Thoracic aorta (tissue), 2 donors: ENCODE measurements at regions not wholly inside any gene's neighbourhood (a gene's known extent, or its start where the extent isn't known, plus 50 kb on each side); places are given as distances from the start of the nearest gene placed in this dataset.

ENCODE experiments used
- ATAC-seq: fragments of 150-250 bp; one replicate; pipeline ENCODE4 v1.8.0; 2017; ENCODE audit warnings: low read depth; ENCODE audit not compliant: insufficient number of reproducible peaks, low FRiP score
- DNase-seq: peaks from one replicate; pipeline ENCODE4 v3.0.0-alpha.2; 2020; ENCODE audit warnings: low spot score
- H3K27ac ChIP-seq, 2 donors: fragments of 200-600 bp; sonication (generic); 1 replicate in 1 of 2; 2 replicates in 1 of 2; pipeline ENCODE4 v1.5.1; 2016; ENCODE audit warnings: mild to moderate bottlenecking in 2 of 2, moderate library complexity in 2 of 2
- H3K27me3 ChIP-seq: fragments of 200-600 bp; sonication (generic); replicated peaks from 2 replicates; pipeline ENCODE4 v1.6.0; 2016; ENCODE audit warnings: mild to moderate bottlenecking; ENCODE audit not compliant: insufficient read depth
- H3K36me3 ChIP-seq: fragments of 200-600 bp; sonication (generic); one replicate; pipeline ENCODE4 v1.5.1; 2016
- H3K4me1 ChIP-seq, 2 donors: fragments of 200-600 bp; sonication (generic); 1 replicate in 1 of 2; 2 replicates in 1 of 2; pipeline versions ENCODE4 v1.5.1 to v1.6.0; 2016; ENCODE audit warnings: low read depth in 2 of 2, mild to moderate bottlenecking in 1 of 2; ENCODE audit not compliant: control insufficient read depth in 1 of 2
- H3K4me3 ChIP-seq: fragments of 200-600 bp; sonication (generic); 2 replicates; pipeline ENCODE4 v1.5.1; 2016; ENCODE audit warnings: mild to moderate bottlenecking
- H3K9me3 ChIP-seq: fragments of 200-600 bp; sonication (generic); 2 replicates; pipeline ENCODE4 v1.5.1; 2016
- TF ChIP-seq, protein P1 (sequence below): fragments of 200-600 bp; sonication (generic); IDR thresholded peaks from one replicate; pipeline ENCODE4 v1.5.1; 2019; ENCODE audit warnings: antibody characterized with exemption

DNA sequence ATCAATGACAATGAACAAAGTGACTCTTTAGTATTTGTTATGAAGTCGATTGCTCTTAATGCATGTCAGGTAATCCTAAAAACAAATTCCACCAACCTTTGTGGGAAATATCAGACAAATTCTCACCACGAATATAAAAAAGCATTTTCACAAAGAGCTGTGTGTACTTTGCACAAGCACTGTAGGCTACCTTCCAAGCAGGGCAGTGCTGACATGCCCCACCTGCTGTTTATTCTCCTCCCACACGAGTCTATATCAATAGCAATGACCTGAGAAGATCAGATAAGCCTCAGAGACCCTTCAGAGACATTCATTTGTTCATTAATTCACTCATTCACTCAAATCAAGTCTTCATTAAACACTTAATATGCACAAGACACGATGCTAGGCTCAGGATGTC lies 469.1 kb downstream of the ZSWIM6 start:
- Histone ChIP-seq H3K4me1 (no peaks in the 10 kb centered on the region), H3K4me3 (no peak overlapping the region), H3K27ac (no peak overlapping the region), H3K27me3 (no peaks in the 10 kb centered on the region), H3K9me3 (no peaks in the 10 kb centered on the region), H3K36me3 (no peaks in the 10 kb centered on the region)
- TF ChIP-seq, protein P1, sequence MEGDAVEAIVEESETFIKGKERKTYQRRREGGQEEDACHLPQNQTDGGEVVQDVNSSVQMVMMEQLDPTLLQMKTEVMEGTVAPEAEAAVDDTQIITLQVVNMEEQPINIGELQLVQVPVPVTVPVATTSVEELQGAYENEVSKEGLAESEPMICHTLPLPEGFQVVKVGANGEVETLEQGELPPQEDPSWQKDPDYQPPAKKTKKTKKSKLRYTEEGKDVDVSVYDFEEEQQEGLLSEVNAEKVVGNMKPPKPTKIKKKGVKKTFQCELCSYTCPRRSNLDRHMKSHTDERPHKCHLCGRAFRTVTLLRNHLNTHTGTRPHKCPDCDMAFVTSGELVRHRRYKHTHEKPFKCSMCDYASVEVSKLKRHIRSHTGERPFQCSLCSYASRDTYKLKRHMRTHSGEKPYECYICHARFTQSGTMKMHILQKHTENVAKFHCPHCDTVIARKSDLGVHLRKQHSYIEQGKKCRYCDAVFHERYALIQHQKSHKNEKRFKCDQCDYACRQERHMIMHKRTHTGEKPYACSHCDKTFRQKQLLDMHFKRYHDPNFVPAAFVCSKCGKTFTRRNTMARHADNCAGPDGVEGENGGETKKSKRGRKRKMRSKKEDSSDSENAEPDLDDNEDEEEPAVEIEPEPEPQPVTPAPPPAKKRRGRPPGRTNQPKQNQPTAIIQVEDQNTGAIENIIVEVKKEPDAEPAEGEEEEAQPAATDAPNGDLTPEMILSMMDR = no peak
- ATAC-seq (no peak), DNase-seq (no peak)

DNA sequence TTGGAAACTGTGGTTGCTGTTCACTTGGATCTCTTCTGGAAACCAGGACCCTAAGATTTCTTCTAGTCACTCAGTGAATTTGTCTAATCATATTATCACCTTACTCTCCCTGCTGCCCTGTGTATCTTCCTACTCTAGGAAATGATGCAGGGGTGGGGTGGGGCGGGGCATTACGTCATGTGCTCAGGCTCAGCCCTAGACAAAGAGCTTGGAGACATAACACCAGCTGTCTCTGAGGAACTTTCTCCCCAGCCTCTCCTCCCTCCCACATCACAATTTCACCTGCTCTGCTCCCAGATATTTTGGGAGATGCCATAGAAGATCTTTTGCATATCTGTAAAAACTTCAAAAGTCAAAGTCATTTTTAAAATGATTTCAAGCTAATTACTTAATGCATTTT lies 470.4 kb downstream of the ZSWIM6 start:
- Histone ChIP-seq H3K27me3 (no peaks in the 10 kb centered on the region), H3K4me3 (no peak overlapping the region), H3K36me3 (no peaks in the 10 kb centered on the region), H3K4me1 (no peaks in the 10 kb centered on the region), H3K27ac (no peak overlapping the region), H3K9me3 (no peaks in the 10 kb centered on the region)
- ATAC-seq (no peak), DNase-seq (no peak)
- TF ChIP-seq, protein P1 = no peak

DNA sequence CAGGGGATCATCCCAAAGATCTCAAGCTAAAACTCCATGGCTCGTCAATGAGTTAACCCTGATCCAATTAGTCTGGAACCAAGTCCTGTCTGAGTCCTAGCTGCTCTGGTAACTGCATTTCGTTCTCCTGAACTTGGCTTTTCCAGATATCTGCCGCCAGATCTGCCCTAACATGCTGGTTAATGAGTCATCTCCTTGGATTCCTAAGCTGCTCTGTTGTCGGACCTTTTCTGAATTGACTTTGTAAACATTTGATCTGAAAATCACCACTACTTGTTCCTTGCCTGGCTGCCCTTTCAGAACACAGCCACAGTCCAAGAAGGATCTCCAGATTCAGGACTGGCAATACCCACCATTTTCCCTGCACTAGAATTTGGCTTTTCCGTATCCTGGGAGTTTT lies 473.0 kb downstream of the ZSWIM6 start:
- H3K27me3 ChIP-seq = no peaks in the 10 kb centered on the region
- H3K4me3 ChIP-seq = no peak overlapping the region
- H3K9me3 ChIP-seq = no peaks in the 10 kb centered on the region
- no peaks in the 10 kb centered on the region for H3K36me3 ChIP-seq
- DNase-seq (no peak), ATAC-seq (no peak)
- TF ChIP-seq, protein P1 = no peak
- no peaks in the 10 kb centered on the region for H3K4me1 ChIP-seq
- H3K27ac ChIP-seq = no peak overlapping the region

DNA sequence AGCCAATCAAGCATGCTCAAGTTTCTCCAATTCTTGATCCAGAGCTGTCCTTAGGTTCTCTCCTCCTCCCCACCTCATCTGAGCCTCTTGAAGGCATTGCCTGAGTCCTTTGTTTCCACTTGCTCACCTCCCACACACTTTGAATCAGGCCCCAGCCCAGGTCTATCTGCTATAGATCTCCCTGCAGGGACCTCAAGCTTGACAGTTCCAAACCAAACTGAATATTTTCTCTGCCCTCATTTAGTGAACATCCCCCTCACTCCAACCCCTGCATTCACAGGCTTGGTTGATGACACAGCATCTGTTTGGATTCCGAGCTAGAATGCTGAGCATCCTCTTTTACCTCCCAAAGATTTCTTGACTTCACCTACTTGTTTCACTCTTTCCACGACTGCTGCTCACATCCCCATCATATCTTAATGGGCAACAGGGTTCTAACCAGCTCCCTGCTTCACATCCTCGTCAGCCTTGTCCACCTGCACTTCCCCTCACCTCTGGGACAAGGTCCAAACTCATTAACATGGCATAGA lies 474.5 kb downstream of the ZSWIM6 start:
- no peaks in the 10 kb centered on the region for H3K36me3 ChIP-seq
- no peak for ATAC-seq
- no peaks in the 10 kb centered on the region for H3K9me3 ChIP-seq
- H3K4me1 ChIP-seq = no peaks in the 10 kb centered on the region
- no peak overlapping the region for H3K27ac ChIP-seq
- no peak overlapping the region for H3K4me3 ChIP-seq
- no peak for DNase-seq
- TF ChIP-seq, protein P1 = no peak
- H3K27me3 ChIP-seq = no peaks in the 10 kb centered on the region

DNA sequence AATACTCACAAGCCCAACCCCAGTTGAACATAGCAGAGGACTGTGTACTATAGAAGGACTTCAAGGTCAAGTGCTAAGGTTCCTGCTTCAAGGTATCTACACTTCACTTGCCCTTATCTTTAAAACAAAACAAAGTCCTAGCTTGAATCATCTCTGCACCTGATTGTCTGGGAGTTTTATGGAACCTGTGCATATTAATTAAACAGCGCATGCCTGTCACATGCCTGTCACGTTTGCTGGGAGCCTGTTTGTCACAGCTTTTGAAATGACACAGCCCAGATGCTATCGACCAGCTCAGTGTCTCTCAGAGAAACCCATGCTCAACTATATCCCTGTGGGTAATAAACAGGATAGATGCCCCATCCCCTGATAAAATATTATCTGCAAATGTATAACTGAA lies 476.0 kb downstream of the ZSWIM6 start:
- H3K27me3 ChIP-seq = no peaks in the 10 kb centered on the region
- no peak for ATAC-seq
- no peaks in the 10 kb centered on the region for H3K36me3 ChIP-seq
- no peak overlapping the region for H3K4me3 ChIP-seq
- no peak overlapping the region for H3K27ac ChIP-seq
- H3K4me1 ChIP-seq = no peaks in the 10 kb centered on the region
- DNase-seq = no peak
- TF ChIP-seq, protein P1 = no peak
- H3K9me3 ChIP-seq = no peaks in the 10 kb centered on the region
